NCI-H526 treated with DMSO at 0.1 percent for 48 hours (cell line): ENCODE measurements at regions not wholly inside any gene's neighbourhood (a gene's known extent, or its start where the extent isn't known, plus 50 kb on each side); places are given as distances from the start of the nearest gene placed in this dataset.
"Not testable (repeated sequence)": the region's sequence is repeated elsewhere in the genome, so short reads cannot be mapped to it uniquely, and the experiment has no call there.

Experiments used
- DNase-seq: peaks from one replicate; lab custom pipeline; 2025; lab: John Stamatoyannopoulos, UW

- DNase-seq: no peak
These were observed 534.5 kb downstream of the TMEM38B start for GRCh38 chr9:106228861-106229260.

- DNase-seq: no peak
These were observed 538.8 kb downstream of the TMEM38B start for GRCh38 chr9:106233116-106233515.

GRCh38 chr9:106260908-106261307 lies 566.6 kb downstream of the TMEM38B start:
- DNase-seq: not testable (repeated sequence)

DNA sequence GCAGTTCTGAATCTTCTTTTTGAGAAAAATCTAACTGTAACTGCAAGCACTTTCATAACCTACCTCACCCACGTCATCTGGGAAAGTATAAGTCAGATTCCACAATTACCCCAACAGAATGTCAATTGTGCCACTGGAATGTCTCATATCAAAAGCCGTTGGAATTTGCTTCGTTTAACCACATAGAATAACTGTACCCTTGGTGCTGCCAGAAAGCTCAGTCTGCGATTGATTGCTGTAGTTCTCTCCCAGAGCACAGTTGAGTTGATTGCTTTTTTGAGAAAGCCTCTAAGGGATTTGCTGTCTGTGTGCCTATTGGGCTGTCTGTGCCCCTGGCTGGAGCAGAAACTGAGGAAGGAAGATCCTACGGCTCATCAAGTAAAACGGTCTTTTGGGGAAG lies 583.6 kb downstream of the TMEM38B start:
- DNase-seq: no peak

GRCh38 chr9:106283769-106284168 lies 579.2 kb upstream of the ZNF462 start:
- no peak for DNase-seq

DNA sequence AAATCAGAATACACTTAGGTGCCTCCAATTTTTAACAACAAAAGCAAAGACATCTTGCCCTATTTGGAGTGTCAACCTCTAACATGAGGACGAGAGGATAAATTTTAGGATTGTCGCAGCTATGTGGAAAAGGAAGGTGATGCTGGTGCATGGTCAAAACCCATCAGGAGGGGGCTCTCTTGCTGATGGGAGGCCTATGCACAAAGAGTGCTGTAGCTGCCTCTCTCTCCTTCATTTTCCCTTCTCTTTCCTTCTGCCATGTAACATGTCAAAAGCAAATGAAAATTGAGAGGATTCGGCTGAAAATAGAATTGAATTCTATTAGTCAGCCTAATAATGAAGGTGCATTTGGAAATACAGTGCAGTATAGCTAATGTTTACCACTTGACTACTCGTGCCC lies 578.7 kb upstream of the ZNF462 start:
- peak; percentile 8 for DNase-seq

DNA sequence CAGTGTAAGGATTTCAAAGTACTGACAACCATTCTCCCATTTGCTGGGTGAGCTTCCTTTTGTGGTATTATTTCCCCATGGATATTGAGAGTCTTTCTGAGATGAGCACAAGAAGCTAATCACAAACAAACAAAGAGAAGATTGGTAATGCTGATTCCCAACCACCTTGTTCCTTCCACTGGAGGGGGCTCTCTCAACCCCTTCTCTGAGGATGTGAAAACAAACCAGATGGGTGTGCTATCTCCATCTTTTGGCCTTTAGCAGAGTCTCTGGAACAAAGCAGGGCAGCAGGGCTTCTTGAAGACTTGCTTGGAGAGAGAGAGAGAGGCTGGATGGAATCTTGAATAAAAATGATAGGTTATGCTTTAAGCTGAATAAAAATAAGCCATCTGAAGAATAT lies 576.7 kb upstream of the ZNF462 start:
- no peak for DNase-seq

GRCh38 chr9:106287091-106287631 lies 575.8 kb upstream of the ZNF462 start:
- DNase-seq: no peak

DNA sequence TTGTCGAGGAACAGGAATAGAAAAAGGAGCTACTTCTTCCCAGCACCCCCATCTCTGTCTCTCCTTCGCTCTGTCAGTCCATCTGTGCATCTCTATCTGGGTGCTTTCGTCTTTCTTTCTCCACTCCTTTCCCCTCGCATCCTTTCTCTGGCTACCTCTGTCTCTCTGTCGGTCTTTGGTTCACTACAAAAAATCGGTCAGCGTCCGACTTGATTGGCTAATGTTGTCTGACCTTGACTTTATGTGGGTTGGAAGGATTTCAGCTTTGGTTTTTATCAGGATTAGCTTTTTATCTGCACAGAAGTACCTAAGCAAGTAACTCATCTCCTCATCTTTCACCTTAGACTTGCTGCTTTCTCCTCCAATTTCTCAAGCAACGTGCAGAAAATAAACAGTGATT lies 575.2 kb upstream of the ZNF462 start:
- DNase-seq: no peak

- no peak for DNase-seq
These were observed 574.3 kb upstream of the ZNF462 start for GRCh38 chr9:106288689-106289088.

- no peak for DNase-seq
These were observed 571.2 kb upstream of the ZNF462 start for GRCh38 chr9:106291786-106292185.

GRCh38 chr9:106296426-106296825 lies 566.5 kb upstream of the ZNF462 start:
- DNase-seq: no peak

GRCh38 chr9:106298997-106299396 lies 564.0 kb upstream of the ZNF462 start:
- no peak for DNase-seq

- DNase-seq: no peak
These were observed 558.5 kb upstream of the ZNF462 start for GRCh38 chr9:106304401-106304920.

DNA sequence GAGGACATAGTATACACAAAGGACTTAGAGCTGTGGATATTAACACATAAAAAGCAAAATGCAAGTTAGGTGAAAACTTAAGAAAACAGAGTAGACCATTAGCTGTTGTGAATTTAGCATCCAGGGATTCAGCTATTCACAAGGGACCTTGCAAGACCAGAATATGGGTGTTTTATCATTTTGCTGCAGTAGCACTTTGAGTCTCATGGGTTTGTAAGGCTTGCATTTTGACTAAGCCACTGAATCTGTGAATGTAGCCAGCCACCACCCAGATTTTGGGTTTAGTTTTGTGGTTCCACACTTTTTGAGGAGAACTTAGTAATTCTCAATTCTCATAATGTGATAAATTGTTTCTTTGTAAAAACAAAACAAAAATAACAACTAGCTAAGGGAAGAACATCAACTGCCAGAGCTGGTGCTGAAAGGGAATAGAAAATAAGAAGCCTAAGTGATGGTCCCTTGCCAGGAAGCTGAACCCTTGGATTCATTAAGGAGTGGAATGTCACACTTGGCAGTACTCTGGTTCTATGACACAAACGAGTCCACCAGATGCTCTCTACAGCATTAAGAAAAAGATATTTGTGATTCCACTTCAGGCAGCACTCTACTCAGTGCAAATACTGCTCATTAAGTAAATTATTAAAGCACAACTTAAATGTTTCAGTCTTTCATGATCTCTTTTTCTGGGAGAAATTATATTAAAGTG lies 557.4 kb upstream of the ZNF462 start:
- DNase-seq: no peak

DNA sequence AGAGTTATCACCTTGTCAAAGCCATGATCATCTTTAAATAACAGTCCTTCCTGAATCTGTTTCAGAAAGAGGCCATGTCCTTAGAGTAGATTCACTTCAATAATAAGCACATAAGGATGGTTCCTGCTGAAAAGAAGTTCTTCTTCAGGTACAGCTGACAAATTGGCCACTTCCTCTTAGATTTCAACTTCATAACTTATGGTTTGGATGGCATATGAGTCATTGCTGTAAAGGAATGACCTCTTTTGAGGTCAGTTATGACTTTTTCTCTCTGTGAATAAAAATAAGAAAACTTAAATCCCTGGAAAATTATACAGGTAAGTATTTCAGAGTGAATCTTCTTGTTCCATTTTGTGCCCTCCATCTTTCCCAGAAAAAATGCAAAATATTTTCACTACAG lies 555.3 kb upstream of the ZNF462 start:
- DNase-seq: no peak

DNA sequence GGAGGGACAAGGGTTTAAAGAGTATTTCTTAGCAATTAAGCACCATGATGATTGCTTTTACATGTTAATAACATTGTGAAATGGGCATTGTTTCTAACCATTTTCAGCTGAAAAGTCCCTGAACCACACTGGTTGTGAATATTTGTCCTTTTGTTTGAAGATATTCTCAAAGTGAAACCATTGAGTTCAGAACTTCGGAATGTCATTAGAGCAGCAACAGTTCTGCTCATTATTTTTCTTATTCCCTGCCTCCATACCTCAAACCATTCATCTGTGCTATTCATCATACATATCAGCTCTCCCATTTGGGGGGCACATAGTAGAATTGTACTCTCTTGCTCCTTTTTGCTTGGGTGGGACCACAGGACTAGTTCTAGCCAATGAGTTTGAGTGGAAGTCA lies 553.0 kb upstream of the ZNF462 start:
- DNase-seq: no peak

- DNase-seq: no peak
These were observed 552.2 kb upstream of the ZNF462 start for GRCh38 chr9:106310782-106311181.

GRCh38 chr9:106312906-106313305 lies 550.1 kb upstream of the ZNF462 start:
- DNase-seq: no peak

- no peak for DNase-seq
These were observed 548.5 kb upstream of the ZNF462 start for GRCh38 chr9:106314476-106314875.

GRCh38 chr9:106321394-106322180 lies 541.4 kb upstream of the ZNF462 start:
- peak; percentile 41 for DNase-seq

- DNase-seq: no peak
These were observed 540.2 kb upstream of the ZNF462 start for GRCh38 chr9:106322706-106323245.
